ENCODE measurements at regions not wholly inside any gene's neighbourhood (a gene's known extent, or its start where the extent isn't known, plus 50 kb on each side); places are given as distances from the start of the nearest gene placed in this dataset.

- no peak for TF ChIP-seq CTCF (IDR thresholded peaks at IDR 0.05)
- DNase-seq = no peak
- Mint-ChIP-seq H3K9me3 (0 out of 2 replicates have a peak, but pooled peaks cover 4% of the 10 kb centered on the region), H3K4me1 (ENCODE audit: low read depth) (no peaks in the 10 kb centered on the region; the same call in 1 of the 2 replicates), H3K27ac (no peak overlapping the region), H3K36me3 (ENCODE audit: low read depth) (no peaks in the 10 kb centered on the region), H3K4me3 (no peak overlapping the region), H3K27me3 (ENCODE audit: insufficient read depth) (no peaks in the 10 kb centered on the region)
These were observed 166.4 kb upstream of the AVPR1A start for GRCh38 chr12:63317286-63317846.

- H3K4me1 Mint-ChIP-seq (ENCODE audit: low read depth) = no peaks in the 10 kb centered on the region; the same call in 1 of the 2 replicates
- no peak for DNase-seq
- no peaks in the 10 kb centered on the region for H3K36me3 Mint-ChIP-seq (ENCODE audit: low read depth)
- no peaks in the 10 kb centered on the region for H3K27me3 Mint-ChIP-seq (ENCODE audit: insufficient read depth)
- no peak overlapping the region for H3K4me3 Mint-ChIP-seq
- no peaks in the 10 kb centered on the region for H3K9me3 Mint-ChIP-seq
- no peak overlapping the region for H3K27ac Mint-ChIP-seq
- no peak for TF ChIP-seq CTCF (IDR thresholded peaks at IDR 0.05)
These were observed 162.1 kb upstream of the AVPR1A start for GRCh38 chr12:63313139-63313538.

- H3K27me3 Mint-ChIP-seq (ENCODE audit: insufficient read depth) = no peaks in the 10 kb centered on the region; the same call in 1 of the 2 replicates
- H3K4me3 Mint-ChIP-seq = no peak overlapping the region
- H3K4me1 Mint-ChIP-seq (ENCODE audit: low read depth) = peaks cover 6% of the 10 kb centered on the region; the same call in 1 of the 2 replicates
- no peaks in the 10 kb centered on the region for H3K36me3 Mint-ChIP-seq (ENCODE audit: low read depth)
- TF ChIP-seq CTCF (IDR thresholded peaks at IDR 0.05) = no peak
- no peak overlapping the region for H3K27ac Mint-ChIP-seq
- DNase-seq = no peak
- no peaks in the 10 kb centered on the region for H3K9me3 Mint-ChIP-seq
These were observed 157.7 kb upstream of the AVPR1A start for GRCh38 chr12:63308671-63309070.

- peaks cover 9% of the 10 kb centered on the region; the same call in 1 of the 2 replicates for H3K4me1 Mint-ChIP-seq (ENCODE audit: low read depth)
These were observed 156.8 kb upstream of the AVPR1A start for GRCh38 chr12:63307849-63308248.

GRCh38 chr12:63305901-63306875 is 155.2 kb upstream of the AVPR1A start:
- Mint-ChIP-seq H3K27me3 (ENCODE audit: insufficient read depth) (no peaks in the 10 kb centered on the region; the same call in 1 of the 2 replicates), H3K36me3 (ENCODE audit: low read depth) (no peaks in the 10 kb centered on the region), H3K4me3 (no peak overlapping the region), H3K4me1 (ENCODE audit: low read depth) (peaks cover 25% of the 10 kb centered on the region), H3K9me3 (no peaks in the 10 kb centered on the region), H3K27ac (no peak overlapping the region)
- no peak for DNase-seq
- no peak for TF ChIP-seq CTCF (IDR thresholded peaks at IDR 0.05)

More at GRCh38 chr12:63307849-63308248, 156.8 kb upstream of the AVPR1A start:
- DNase-seq = no peak
- Mint-ChIP-seq H3K27me3 (ENCODE audit: insufficient read depth) (no peaks in the 10 kb centered on the region; the same call in 1 of the 2 replicates), H3K4me3 (no peak overlapping the region), H3K9me3 (no peaks in the 10 kb centered on the region), H3K36me3 (ENCODE audit: low read depth) (no peaks in the 10 kb centered on the region), H3K27ac (no peak overlapping the region)
- TF ChIP-seq CTCF (IDR thresholded peaks at IDR 0.05) = no peak
